CD4-positive, alpha-beta T cell (primary cell): ENCODE measurements at regions not wholly inside any gene's neighbourhood (a gene's known extent, or its start where the extent isn't known, plus 50 kb on each side); places are given as distances from the start of the nearest gene placed in this dataset.

ENCODE experiments used
- ATAC-seq: fragments of 200-7000 bp; cut with Tn5 transposase; one replicate; pipeline ENCODE4 v1.10.0; 2022; ENCODE audit warnings: mild to moderate bottlenecking; ENCODE audit not compliant: poor library complexity
- CTCF ChIA-PET: fragments of 350-600 bp; sonication (Branson Sonifier 250); formaldehyde crosslinking; loops from one replicate; lab custom pipeline; 2021; ENCODE audit warnings: antibody characterized with exemption, inconsistent platforms; lab: Charles Lee
- POLR2A ChIA-PET: fragments of 350-600 bp; sonication (Branson Sonifier 250); formaldehyde crosslinking; loops from one replicate; lab custom pipeline; 2021; ENCODE audit warnings: antibody characterized with exemption, inconsistent platforms; lab: Charles Lee
- DNase-seq, 14 experiments: peaks; one replicate each; pipeline ENCODE4 v3.0.0-alpha.2; 2013 to 2020; ENCODE audit warnings: mixed read lengths in 2 of 14
- H3K27ac ChIP-seq, 2 donors: one replicate each; pipeline versions ENCODE4 v1.5.1 to v1.7.0; 2013; ENCODE audit warnings: low read length in 2 of 2, low read depth in 1 of 2, mild to moderate bottlenecking in 1 of 2
- H3K27me3 ChIP-seq, 2 experiments: 1 replicate in 1 of 2; 2 replicates in 1 of 2; pipeline versions ENCODE4 v1.6.1 to v1.7.0; 2013; ENCODE audit warnings: low read length in 2 of 2, control low read depth in 1 of 2, mild to moderate bottlenecking in 1 of 2, moderate library complexity in 1 of 2; ENCODE audit not compliant: insufficient read depth in 2 of 2, control insufficient read depth in 1 of 2
- H3K36me3 ChIP-seq: one replicate; pipeline ENCODE4 v1.6.1; 2013; ENCODE audit warnings: low read length, control low read depth; ENCODE audit not compliant: insufficient read depth
- H3K4me1 ChIP-seq: one replicate; pipeline ENCODE4 v1.6.1; 2013; ENCODE audit warnings: low read length, control low read depth; ENCODE audit not compliant: insufficient read depth
- H3K4me3 ChIP-seq: one replicate; pipeline ENCODE4 v1.5.1; 2013; ENCODE audit warnings: mild to moderate bottlenecking, low read length, moderate library complexity
- H3K9me3 ChIP-seq, 2 experiments: 1 replicate in 1 of 2; 2 replicates in 1 of 2; pipeline versions ENCODE4 v1.6.1 to v1.7.0; 2013; ENCODE audit warnings: low read length in 2 of 2, mild to moderate bottlenecking in 2 of 2, control low read depth in 1 of 2, moderate library complexity in 1 of 2; ENCODE audit not compliant: control insufficient read depth in 1 of 2, insufficient read depth in 1 of 2
- H3K27ac Mint-ChIP-seq: one replicate; pipeline ENCODE4 v1.8.0; 2020; ENCODE audit warnings: mixed read lengths
- H3K27me3 Mint-ChIP-seq: one replicate; pipeline ENCODE4 v1.8.0; 2021; ENCODE audit warnings: mixed read lengths
- H3K36me3 Mint-ChIP-seq: one replicate; pipeline ENCODE4 v1.8.0; 2021; ENCODE audit warnings: low read depth, mixed read lengths
- H3K4me1 Mint-ChIP-seq: one replicate; pipeline ENCODE4 v1.8.0; 2021; ENCODE audit warnings: low read depth, mixed read lengths
- H3K4me3 Mint-ChIP-seq: one replicate; pipeline ENCODE4 v1.8.0; 2020; ENCODE audit warnings: mild to moderate bottlenecking, mixed read lengths
- H3K9me3 Mint-ChIP-seq: one replicate; pipeline ENCODE4 v1.8.0; 2020; ENCODE audit warnings: mixed read lengths
- intact Hi-C, 2 experiments: fragments of 100-400 bp; cut with DNase I in 1 of 2; cut with micrococcal nuclease in 1 of 2; formaldehyde crosslinking; loops; one replicate each; pipeline versions ENCODE4 v1.15.1 to v1.9.0; 2023 to 2025; cut with DNase I, micrococcal nuclease
- TF ChIP-seq, protein P1 (sequence below): fragments of 200-600 bp; IDR thresholded peaks from one replicate; pipeline ENCODE4 v1.8.0; 2022; ENCODE audit warnings: antibody characterized with exemption, mild to moderate bottlenecking

DNA sequence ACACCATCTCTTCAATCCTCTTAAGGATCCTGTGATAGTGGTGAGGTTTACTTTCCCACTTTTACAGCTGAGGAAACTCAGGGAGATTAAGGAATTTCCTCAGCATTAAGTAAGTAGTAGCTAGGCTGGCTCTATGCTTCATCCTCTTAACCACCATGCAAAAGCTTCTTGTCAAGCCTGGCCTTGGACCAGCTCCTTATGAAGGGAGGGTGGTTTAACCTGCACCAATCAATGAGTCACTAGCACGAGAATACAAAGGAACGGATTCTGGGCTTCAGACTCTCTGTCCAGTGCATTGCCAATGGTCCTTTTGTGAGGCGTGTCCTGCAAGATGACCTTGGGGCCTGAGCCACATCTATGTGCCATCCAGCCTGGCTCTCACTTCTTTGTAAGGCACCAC lies 202.0 kb upstream of the CFAP20DC start:
- POLR2A ChIA-PET = no interaction called here
- H3K4me3 Mint-ChIP-seq = no peak overlapping the region
- no peaks in the 10 kb centered on the region for H3K9me3 Mint-ChIP-seq
- H3K27ac ChIP-seq = no peak overlapping the region
- no peaks in the 10 kb centered on the region for H3K36me3 ChIP-seq
- no peak overlapping the region for H3K4me3 ChIP-seq
- no peaks in the 10 kb centered on the region for H3K9me3 ChIP-seq
- intact Hi-C loops = no loop called here
- H3K27me3 Mint-ChIP-seq = no peaks in the 10 kb centered on the region
- H3K36me3 Mint-ChIP-seq = no peaks in the 10 kb centered on the region
- ATAC-seq (no peak), DNase-seq (no peak)
- TF ChIP-seq, protein P1, sequence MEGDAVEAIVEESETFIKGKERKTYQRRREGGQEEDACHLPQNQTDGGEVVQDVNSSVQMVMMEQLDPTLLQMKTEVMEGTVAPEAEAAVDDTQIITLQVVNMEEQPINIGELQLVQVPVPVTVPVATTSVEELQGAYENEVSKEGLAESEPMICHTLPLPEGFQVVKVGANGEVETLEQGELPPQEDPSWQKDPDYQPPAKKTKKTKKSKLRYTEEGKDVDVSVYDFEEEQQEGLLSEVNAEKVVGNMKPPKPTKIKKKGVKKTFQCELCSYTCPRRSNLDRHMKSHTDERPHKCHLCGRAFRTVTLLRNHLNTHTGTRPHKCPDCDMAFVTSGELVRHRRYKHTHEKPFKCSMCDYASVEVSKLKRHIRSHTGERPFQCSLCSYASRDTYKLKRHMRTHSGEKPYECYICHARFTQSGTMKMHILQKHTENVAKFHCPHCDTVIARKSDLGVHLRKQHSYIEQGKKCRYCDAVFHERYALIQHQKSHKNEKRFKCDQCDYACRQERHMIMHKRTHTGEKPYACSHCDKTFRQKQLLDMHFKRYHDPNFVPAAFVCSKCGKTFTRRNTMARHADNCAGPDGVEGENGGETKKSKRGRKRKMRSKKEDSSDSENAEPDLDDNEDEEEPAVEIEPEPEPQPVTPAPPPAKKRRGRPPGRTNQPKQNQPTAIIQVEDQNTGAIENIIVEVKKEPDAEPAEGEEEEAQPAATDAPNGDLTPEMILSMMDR = no peak
- H3K27ac Mint-ChIP-seq = no peak overlapping the region
- no peaks in the 10 kb centered on the region for H3K27me3 ChIP-seq
- CTCF ChIA-PET = no interaction called here
- no peaks in the 10 kb centered on the region for H3K4me1 Mint-ChIP-seq
- no peaks in the 10 kb centered on the region for H3K4me1 ChIP-seq

DNA sequence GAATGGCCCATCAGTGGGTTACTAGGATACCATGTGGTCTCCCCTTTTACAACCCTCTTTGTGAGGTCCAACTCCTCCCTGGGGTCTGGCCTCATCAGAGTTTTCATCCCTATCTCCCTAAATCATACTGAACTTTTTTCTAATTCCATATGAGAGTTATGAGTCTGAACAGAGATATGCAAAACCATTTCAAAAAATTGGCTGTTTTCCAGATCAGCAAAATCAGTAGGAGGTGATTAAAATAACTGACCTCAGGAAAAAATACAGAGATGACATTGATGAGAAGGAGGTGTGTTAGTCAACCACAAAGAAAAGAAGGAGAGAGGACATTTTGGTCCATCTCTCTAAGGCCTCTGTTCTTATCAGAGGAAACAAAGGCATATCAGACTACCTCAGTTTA lies 200.8 kb upstream of the CFAP20DC start:
- DNase-seq (no peak), ATAC-seq (no peak)
- no peak overlapping the region for H3K27ac ChIP-seq
- Mint-ChIP-seq H3K4me3 (no peak overlapping the region), H3K27ac (no peak overlapping the region), H3K4me1 (no peaks in the 10 kb centered on the region), H3K36me3 (no peaks in the 10 kb centered on the region), H3K9me3 (no peaks in the 10 kb centered on the region), H3K27me3 (no peaks in the 10 kb centered on the region)
- no peaks in the 10 kb centered on the region for H3K9me3 ChIP-seq
- ChIA-PET CTCF (no interaction called here), POLR2A (no interaction called here)
- intact Hi-C loops = no loop called here
- no peaks in the 10 kb centered on the region for H3K27me3 ChIP-seq
- TF ChIP-seq, protein P1 = no peak
- no peak overlapping the region for H3K4me3 ChIP-seq
- H3K36me3 ChIP-seq = no peaks in the 10 kb centered on the region
- no peaks in the 10 kb centered on the region for H3K4me1 ChIP-seq

DNA sequence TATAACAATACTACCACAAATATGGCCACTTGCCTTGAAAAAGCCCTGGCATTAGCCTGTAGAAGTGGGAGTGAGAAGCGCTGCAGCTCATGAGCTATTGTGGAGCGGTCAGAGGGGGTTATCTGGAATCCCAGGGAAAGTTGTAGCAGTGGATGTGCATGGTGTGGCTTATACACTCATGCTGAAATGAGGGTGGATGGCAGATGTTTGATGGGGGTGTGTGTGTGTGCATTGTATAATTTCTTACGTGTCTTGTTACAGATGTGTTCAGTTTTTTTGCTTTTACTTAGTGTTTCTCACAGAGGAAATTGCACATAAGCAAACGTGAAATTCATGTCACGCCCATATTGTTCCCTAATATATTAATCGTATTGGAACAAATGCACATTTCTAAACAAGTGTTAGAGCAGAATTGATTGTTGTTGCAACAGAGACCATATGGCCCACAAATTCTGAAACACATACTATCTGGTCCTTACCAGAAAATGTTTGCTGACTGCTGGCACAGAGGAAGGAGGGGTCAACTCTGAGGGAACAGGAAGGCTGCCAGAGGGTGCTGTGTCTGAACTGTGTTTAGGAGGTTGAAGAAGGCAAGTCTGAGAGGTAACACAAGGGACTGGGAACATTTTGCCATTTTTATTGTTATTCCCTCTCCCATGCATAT lies 200.0 kb upstream of the CFAP20DC start:
- Histone ChIP-seq H3K27me3 (no peaks in the 10 kb centered on the region), H3K36me3 (no peaks in the 10 kb centered on the region), H3K4me1 (no peaks in the 10 kb centered on the region), H3K27ac (no peak overlapping the region), H3K9me3 (no peaks in the 10 kb centered on the region), H3K4me3 (no peak overlapping the region)
- no peaks in the 10 kb centered on the region for H3K4me1 Mint-ChIP-seq
- DNase-seq (no peak), ATAC-seq (no peak)
- H3K36me3 Mint-ChIP-seq = no peaks in the 10 kb centered on the region
- H3K4me3 Mint-ChIP-seq = no peak overlapping the region
- ChIA-PET POLR2A (no interaction called here), CTCF (no interaction called here)
- TF ChIP-seq, protein P1 = no peak
- H3K27ac Mint-ChIP-seq = no peak overlapping the region
- intact Hi-C loops = no loop called here
- no peaks in the 10 kb centered on the region for H3K27me3 Mint-ChIP-seq
- no peaks in the 10 kb centered on the region for H3K9me3 Mint-ChIP-seq
